Pulmonary artery endothelial cell (primary cell): ENCODE measurements at regions not wholly inside any gene's neighbourhood (a gene's known extent, or its start where the extent isn't known, plus 50 kb on each side); places are given as distances from the start of the nearest gene placed in this dataset.
"Not testable (repeated sequence)": the region's sequence is repeated elsewhere in the genome, so short reads cannot be mapped to it uniquely, and the experiment has no call there.

Source experiments
- DNase-seq: peaks from one replicate; pipeline ENCODE4 v3.0.0-alpha.2; 2011; ENCODE audit warnings: low read depth, low spot score

DNA sequence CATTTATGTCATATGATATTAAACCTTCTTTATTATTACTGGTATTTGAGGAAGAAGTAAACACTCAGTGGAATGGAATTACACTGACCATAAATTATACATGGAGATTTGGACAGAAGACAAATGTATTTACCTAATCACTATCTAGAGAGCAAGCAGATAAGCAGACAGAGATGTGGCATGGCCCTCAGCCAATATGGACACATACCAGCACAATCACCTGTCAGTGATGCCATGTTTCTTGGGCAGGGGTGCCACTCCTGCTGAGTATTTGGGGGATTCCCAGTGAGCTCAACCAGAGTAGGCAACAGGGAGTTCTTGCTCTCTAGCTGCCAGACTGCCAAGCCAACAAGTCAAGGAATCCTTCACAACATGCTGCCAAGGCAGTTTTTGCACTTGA lies 866.3 kb upstream of the LRRN3 start:
- no peak for DNase-seq

- no peak for DNase-seq
Observed at GRCh38 chr7:110246118-110246517, 844.8 kb upstream of the LRRN3 start.

GRCh38 chr7:110253093-110253492 lies 837.8 kb upstream of the LRRN3 start:
- DNase-seq: no peak

DNA sequence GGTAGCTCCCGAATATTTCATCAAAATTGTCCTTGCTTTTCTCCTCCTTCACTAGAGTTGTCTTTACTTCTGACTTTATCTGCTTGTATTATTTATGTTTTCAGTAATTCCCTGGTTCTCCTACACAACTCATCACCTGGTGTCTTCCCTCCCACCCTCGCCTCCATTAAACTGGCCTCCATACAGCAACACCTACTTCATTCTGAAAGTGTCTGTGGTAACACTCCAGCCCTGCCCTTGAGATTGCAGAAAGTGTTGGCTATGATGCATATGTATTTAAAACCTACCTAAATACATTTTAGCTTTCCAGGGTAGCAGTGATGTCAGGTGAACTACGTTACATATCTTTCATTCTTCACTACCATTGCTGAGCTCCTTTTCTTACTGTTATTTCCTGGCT lies 833.3 kb upstream of the LRRN3 start:
- DNase-seq: no peak

GRCh38 chr7:110262251-110262650 lies 828.7 kb upstream of the LRRN3 start:
- DNase-seq: no peak

- no peak for DNase-seq
Observed at GRCh38 chr7:110264288-110264687, 826.6 kb upstream of the LRRN3 start.

DNA sequence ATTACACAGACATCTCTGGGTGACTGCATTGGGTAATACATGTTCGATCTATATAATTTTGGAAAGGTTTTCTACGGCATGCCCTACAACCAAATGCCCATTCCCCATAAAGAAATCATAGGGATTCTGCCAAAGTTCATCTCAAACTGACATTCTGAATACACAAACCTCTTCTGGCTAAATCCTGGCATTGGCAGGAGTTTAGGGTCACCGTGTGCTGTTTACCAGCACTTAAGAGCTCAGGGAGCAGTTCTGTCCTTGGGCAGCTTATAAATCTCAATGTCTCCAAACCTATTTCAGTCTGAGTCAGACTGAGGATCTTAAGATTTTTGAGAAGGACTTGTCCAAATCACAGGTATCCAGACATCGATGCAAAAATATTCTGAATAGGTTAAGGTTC lies 809.6 kb upstream of the LRRN3 start:
- no peak for DNase-seq

GRCh38 chr7:110283056-110283455 lies 807.9 kb upstream of the LRRN3 start:
- no peak for DNase-seq

DNA sequence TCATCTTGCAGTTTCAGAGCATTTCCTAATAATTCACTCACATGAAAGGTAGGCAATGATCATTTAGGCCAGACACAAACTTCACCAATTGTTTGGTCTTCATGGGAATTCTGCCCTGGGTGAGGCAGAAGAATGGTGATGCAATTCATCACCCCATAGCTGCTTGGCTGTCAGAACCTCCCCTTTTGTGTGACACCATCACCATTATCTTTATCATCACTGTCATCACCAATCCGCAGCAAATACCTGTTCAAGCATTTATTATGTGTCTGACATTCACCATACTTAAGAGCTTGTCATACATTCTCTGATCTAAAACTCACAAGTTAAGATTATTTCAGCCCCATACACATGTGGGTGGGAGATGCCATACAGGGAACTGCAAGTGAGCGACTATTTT lies 799.5 kb upstream of the LRRN3 start:
- DNase-seq: no peak

DNA sequence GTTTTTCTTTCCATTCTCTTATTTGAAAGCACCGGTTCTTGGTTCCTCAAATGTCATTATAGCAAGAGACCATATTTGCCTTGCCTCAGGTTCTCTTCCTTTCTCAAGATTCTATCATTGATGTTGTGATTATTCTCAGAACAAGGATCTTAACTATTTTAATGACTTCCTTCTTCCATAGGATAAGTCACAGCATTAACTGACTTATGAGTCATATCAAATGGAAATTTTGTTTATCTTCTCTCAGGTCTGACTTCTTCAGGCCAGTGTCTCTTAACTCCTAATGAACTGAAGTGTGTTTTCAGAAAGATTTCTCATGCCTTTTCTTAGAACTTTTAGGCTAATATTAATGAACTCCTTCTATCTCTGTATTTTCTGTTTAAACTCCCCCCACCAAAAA lies 794.6 kb upstream of the LRRN3 start:
- no peak for DNase-seq

GRCh38 chr7:110307776-110308175 lies 783.2 kb upstream of the LRRN3 start:
- no peak for DNase-seq

DNA sequence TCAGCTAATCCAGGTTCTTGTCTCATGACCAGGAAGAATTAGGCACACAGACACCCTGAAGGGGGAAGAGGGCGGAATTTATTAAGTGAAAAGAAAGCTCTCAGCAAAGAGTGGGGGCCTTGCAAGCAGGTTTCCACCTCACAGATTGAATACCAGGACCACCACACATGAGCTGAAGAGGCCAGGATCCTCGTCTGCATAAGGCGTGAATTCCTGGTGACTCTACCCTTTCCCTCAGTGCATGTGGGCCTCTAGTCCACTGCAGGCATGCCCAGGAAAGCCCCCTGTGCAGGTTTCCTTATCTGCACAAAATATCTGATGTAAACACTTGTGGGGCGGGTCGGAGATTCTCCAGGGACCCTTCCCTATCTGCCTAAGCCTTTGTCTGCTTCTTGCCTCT lies 782.1 kb upstream of the LRRN3 start:
- no peak for DNase-seq

DNA sequence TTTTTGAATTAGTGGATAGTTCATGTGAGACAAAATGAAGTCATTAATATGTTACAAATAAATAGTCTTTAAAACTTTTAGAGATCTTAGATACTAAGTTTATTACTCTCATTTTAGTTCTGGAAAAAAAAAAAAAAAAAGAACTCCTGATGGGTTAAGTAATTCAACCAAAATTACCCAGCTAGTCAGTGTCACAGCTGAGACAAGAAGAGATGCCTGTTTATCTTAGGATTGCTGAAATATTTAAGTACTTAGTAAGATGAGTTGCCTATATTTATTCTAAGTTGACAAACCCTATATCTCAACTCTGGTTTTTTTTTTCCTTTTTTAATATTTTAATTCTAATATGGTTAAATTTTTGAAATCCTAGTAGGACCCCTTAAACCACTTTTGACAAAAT lies 781.0 kb upstream of the LRRN3 start:
- DNase-seq: no peak

DNA sequence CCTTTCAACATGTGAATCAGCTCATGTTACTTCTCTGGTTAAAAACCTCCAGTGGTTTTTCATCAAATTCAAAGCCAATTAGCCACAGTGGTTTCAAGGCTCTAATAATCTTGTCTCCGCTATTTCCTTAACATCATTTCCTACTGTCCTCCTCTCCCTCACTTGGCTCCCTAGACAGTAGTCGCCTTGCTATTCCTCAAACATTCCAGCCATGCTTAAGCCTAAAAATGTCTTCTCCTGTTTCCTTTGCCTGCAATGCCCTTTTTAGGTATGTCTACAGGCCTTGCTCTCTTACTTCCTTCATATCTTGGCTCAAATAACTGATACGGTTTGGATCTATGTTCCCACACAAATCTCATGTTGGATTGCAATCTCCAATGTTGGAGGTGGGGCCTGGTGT lies 779.4 kb upstream of the LRRN3 start:
- no peak for DNase-seq

- peak; percentile 92 for DNase-seq
Observed at GRCh38 chr7:110317541-110318265, 773.2 kb upstream of the LRRN3 start.

GRCh38 chr7:110320285-110320684 lies 770.6 kb upstream of the LRRN3 start:
- not testable (repeated sequence) for DNase-seq

- DNase-seq: no peak
Observed at GRCh38 chr7:110322796-110323195, 768.1 kb upstream of the LRRN3 start.

DNA sequence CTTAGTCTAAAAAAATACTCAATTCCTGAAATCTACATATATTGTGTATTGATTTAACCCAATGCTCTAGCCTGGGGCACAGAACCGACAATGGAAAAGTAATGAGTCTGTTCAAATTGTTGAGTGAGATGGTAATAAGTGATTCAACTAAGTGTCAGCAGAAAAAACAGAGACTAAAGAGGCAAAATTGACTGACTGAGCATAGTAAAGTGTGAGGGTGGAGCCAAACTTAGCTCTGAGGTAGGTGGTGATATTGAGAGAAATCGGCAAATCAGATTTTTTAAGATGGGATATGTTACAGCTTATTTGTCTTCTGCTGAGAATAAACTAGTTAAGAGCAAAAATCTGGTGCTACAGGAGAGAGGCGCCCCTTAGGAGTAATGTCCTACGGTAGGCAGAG lies 764.0 kb upstream of the LRRN3 start:
- no peak for DNase-seq

DNA sequence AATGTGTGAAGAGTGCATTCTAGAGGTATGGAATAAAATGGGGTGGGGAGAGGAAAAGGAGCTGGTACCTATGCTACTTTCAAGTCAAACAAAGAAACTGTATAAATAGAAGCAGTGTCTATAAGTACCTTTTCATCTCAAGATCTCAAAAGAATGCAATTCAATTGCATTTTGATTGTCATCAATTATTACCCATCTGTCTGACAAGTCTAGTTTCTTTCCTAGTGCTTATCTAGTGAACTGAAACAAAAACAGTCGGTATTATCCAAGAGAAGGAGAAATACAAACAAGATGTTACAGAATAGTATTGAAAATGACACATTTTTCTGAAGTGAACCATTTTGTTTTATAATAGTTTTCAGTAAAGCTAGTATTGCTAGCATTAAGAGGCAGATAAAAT lies 754.5 kb upstream of the LRRN3 start:
- DNase-seq: no peak

- no peak for DNase-seq
Observed at GRCh38 chr7:110337646-110338045, 753.3 kb upstream of the LRRN3 start.

DNA sequence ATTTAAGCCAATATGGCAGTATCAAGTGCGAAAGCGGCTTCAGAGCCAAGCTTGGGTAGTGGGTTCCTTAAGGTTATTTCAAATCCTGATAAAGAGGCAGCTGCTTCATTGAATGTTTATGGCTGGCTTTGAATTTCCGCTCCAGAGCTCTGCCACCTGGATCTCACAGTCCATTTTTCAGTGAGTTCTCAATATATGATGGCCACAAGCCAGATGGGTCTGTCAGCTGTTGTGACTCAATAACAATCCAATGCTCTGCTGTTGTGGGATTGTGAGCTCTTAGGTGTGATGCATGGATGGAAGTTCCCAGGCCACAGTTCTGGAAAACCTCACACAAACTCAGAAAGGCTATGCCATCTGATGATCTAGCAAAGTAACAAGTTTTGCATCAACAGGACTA lies 743.8 kb upstream of the LRRN3 start:
- no peak for DNase-seq

- no peak for DNase-seq
Observed at GRCh38 chr7:110356438-110356837, 734.5 kb upstream of the LRRN3 start.

DNA sequence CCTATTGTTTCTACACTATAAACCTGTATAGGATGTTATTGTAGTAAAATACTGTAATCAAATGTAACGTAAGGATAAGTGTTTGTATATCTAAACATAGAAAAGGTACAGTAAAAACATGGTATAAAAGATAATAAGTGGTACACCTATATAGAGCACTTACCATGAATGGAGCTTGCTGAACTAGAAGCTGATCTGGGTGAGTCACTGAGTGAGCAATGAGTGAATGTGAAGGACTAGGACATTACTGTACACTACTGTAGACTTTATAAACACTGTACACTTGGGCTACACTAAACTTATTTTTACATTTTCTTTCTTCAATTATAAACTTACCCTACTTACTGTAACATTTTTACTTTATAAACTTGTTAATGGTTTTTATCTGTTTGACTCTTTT lies 732.9 kb upstream of the LRRN3 start:
- DNase-seq: no peak

DNA sequence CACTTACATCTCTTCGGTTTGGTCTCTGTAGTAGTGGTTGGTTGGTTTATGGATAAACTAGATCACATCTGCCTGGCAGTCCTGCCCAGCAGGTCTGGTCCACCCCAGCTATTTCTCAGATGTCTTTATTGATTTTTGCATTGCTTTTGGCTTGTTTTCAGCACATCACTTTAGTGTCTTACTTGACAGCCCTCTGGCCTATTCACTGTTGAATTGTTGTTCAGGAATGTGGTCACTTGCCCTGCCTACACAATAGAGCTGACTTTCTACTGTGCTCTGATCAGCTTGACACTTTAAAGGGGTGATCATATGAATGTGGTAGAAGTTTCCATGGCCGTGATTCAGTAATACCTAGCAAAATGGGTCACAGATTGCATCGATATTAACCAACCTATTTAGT lies 719.2 kb upstream of the LRRN3 start:
- no peak for DNase-seq
